ENCODE measurements at regions not wholly inside any gene's neighbourhood (a gene's known extent, or its start where the extent isn't known, plus 50 kb on each side); places are given as distances from the start of the nearest gene placed in this dataset.

DNA sequence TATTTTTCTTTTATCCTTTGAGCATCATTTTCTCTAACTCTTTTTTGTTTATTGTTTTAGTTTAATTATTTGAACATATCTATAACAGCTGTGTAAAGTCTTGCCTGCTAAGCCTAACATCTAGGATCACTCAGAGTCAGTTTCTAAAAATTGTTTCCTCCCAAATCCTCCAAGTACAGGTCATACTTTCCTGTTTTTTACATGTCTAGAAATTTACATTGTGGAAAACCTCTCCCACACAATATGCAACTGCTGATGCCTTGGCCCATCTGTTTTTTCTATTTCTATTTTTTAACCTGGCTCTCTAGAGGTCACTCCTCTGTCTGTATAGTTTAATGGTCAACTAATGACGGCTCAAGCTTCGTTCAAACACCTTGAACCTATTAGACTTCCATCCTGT lies 261.0 kb downstream of the HRH4 start:
- Histone ChIP-seq H3K9ac (replicated peaks in 1 of 4; ENCODE audit: extremely low read depth in 1 of 4, low read depth in 3 of 4, low read length in 3 of 4) (no peak overlapping the region), H3K18ac (ENCODE audit: extremely low read depth, low read length) (no peak overlapping the region), H3K23ac (ENCODE audit: insufficient read length) (no peak overlapping the region), H2BK12ac (ENCODE audit: low read depth, low read length) (no peak overlapping the region), H2AK5ac (ENCODE audit: low read depth, low read length) (no peak overlapping the region), H3K27me3 (replicated peaks in 1 of 4; ENCODE audit: control insufficient read depth in 3 of 4, extremely low read depth in 1 of 4, insufficient read depth in 3 of 4, low read length in 3 of 4) (no peaks in the 10 kb centered on the region), H3K23me2 (ENCODE audit: low read depth, low read length) (no peaks in the 10 kb centered on the region), H3K27ac (ENCODE audit: low read depth, low read length) (no peak overlapping the region), H4K5ac (ENCODE audit: insufficient read length, low read depth, low read length) (no peak overlapping the region), H2BK5ac (ENCODE audit: low read depth, low read length) (no peak overlapping the region), H3K9me3 (ENCODE audit: insufficient read depth in 2 of 2, low read depth in 1 of 2, low read length in 1 of 2) (peaks cover 0 to 2% of the 10 kb centered on the region in 2 experiments; a peak in 1 of 4 replicates), H3K4me3 (ENCODE audit: extremely low read depth in 1 of 4, insufficient read depth in 2 of 4, low read depth in 3 of 4, low read length in 4 of 4) (no peak overlapping the region), H3K36me3 (ENCODE audit: control insufficient read depth in 2 of 4, insufficient read depth in 4 of 4, low read length in 3 of 4) (no peaks in the 10 kb centered on the region), H3K79me1 (ENCODE audit: low read depth, low read length) (no peaks in the 10 kb centered on the region), H3K4ac (replicated peaks; ENCODE audit: insufficient read length, low read depth, low read length) (no peak overlapping the region), H2BK15ac (ENCODE audit: low read length) (no peak overlapping the region), H3K4me2 (ENCODE audit: insufficient read depth in 1 of 2, low read depth in 2 of 2, low read length in 2 of 2) (no peak overlapping the region), H3K79me2 (ENCODE audit: control insufficient read depth in 1 of 2, insufficient read depth in 2 of 2, low read length in 2 of 2) (no peaks in the 10 kb centered on the region), H3K56ac (replicated peaks; ENCODE audit: insufficient read length, low read depth, low read length) (no peak overlapping the region), H2BK120ac (replicated peaks; ENCODE audit: low read depth, low read length) (no peak overlapping the region), H2BK20ac (ENCODE audit: low read length) (no peak overlapping the region), H2AFZ (ENCODE audit: low read length) (no peak overlapping the region), H4K91ac (replicated peaks; ENCODE audit: insufficient read length, low read length) (no peak overlapping the region), H4K20me1 (replicated peaks in 1 of 2; ENCODE audit: control insufficient read depth in 1 of 2, insufficient read depth in 2 of 2, low read length in 2 of 2) (no peaks in the 10 kb centered on the region), H3K14ac (ENCODE audit: insufficient read length) (no peak overlapping the region), H3K4me1 (replicated peaks in 1 of 4; ENCODE audit: control insufficient read depth in 3 of 4, insufficient read depth in 4 of 4, low read length in 3 of 4) (no peaks in the 10 kb centered on the region), H4K8ac (ENCODE audit: extremely low read depth, insufficient read depth, low read length) (no peak overlapping the region)
- POLR2A ChIA-PET (ENCODE audit: partially characterized antibody): no interaction called here
- TF ChIP-seq, protein P1, sequence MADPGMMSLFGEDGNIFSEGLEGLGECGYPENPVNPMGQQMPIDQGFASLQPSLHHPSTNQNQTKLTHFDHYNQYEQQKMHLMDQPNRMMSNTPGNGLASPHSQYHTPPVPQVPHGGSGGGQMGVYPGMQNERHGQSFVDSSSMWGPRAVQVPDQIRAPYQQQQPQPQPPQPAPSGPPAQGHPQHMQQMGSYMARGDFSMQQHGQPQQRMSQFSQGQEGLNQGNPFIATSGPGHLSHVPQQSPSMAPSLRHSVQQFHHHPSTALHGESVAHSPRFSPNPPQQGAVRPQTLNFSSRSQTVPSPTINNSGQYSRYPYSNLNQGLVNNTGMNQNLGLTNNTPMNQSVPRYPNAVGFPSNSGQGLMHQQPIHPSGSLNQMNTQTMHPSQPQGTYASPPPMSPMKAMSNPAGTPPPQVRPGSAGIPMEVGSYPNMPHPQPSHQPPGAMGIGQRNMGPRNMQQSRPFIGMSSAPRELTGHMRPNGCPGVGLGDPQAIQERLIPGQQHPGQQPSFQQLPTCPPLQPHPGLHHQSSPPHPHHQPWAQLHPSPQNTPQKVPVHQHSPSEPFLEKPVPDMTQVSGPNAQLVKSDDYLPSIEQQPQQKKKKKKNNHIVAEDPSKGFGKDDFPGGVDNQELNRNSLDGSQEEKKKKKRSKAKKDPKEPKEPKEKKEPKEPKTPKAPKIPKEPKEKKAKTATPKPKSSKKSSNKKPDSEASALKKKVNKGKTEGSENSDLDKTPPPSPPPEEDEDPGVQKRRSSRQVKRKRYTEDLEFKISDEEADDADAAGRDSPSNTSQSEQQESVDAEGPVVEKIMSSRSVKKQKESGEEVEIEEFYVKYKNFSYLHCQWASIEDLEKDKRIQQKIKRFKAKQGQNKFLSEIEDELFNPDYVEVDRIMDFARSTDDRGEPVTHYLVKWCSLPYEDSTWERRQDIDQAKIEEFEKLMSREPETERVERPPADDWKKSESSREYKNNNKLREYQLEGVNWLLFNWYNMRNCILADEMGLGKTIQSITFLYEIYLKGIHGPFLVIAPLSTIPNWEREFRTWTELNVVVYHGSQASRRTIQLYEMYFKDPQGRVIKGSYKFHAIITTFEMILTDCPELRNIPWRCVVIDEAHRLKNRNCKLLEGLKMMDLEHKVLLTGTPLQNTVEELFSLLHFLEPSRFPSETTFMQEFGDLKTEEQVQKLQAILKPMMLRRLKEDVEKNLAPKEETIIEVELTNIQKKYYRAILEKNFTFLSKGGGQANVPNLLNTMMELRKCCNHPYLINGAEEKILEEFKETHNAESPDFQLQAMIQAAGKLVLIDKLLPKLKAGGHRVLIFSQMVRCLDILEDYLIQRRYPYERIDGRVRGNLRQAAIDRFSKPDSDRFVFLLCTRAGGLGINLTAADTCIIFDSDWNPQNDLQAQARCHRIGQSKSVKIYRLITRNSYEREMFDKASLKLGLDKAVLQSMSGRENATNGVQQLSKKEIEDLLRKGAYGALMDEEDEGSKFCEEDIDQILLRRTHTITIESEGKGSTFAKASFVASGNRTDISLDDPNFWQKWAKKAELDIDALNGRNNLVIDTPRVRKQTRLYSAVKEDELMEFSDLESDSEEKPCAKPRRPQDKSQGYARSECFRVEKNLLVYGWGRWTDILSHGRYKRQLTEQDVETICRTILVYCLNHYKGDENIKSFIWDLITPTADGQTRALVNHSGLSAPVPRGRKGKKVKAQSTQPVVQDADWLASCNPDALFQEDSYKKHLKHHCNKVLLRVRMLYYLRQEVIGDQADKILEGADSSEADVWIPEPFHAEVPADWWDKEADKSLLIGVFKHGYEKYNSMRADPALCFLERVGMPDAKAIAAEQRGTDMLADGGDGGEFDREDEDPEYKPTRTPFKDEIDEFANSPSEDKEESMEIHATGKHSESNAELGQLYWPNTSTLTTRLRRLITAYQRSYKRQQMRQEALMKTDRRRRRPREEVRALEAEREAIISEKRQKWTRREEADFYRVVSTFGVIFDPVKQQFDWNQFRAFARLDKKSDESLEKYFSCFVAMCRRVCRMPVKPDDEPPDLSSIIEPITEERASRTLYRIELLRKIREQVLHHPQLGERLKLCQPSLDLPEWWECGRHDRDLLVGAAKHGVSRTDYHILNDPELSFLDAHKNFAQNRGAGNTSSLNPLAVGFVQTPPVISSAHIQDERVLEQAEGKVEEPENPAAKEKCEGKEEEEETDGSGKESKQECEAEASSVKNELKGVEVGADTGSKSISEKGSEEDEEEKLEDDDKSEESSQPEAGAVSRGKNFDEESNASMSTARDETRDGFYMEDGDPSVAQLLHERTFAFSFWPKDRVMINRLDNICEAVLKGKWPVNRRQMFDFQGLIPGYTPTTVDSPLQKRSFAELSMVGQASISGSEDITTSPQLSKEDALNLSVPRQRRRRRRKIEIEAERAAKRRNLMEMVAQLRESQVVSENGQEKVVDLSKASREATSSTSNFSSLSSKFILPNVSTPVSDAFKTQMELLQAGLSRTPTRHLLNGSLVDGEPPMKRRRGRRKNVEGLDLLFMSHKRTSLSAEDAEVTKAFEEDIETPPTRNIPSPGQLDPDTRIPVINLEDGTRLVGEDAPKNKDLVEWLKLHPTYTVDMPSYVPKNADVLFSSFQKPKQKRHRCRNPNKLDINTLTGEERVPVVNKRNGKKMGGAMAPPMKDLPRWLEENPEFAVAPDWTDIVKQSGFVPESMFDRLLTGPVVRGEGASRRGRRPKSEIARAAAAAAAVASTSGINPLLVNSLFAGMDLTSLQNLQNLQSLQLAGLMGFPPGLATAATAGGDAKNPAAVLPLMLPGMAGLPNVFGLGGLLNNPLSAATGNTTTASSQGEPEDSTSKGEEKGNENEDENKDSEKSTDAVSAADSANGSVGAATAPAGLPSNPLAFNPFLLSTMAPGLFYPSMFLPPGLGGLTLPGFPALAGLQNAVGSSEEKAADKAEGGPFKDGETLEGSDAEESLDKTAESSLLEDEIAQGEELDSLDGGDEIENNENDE (IDR thresholded peaks at IDR 0.05; ENCODE audit: insufficient replicate concordance, low read length): no peak
- CTCF ChIA-PET (ENCODE audit: partially characterized antibody): interaction anchor here (1.0 to 1.3 kb wide), 3 partner anchors 9 to 178 kb away, joined by 3 to 4 read pairs (median 4); no protein-coding TSS in a partner anchor
- WGBS, 2 experiments (ENCODE audit: extremely low coverage in 1 of 2, insufficient coverage in 1 of 2, insufficient read length in 1 of 2, insufficient replicate concordance in 2 of 2, low coverage in 1 of 2, low lambda C conversion rate in 2 of 2, missing lambda C conversion rate in 1 of 2): 95% methylated on average over 2 of the region's 2 CpGs; no CpG with 5 or more reads in 1 of the 2 experiments
- no peak for DNase-seq (ENCODE audit: low read depth in 1 of 2, low spot score in 2 of 2)
- FAIRE-seq: no peak
